ENCODE measurements at regions not wholly inside any gene's neighbourhood (a gene's known extent, or its start where the extent isn't known, plus 50 kb on each side); places are given as distances from the start of the nearest gene placed in this dataset.
"Not testable (repeated sequence)": the region's sequence is repeated elsewhere in the genome, so short reads cannot be mapped to it uniquely, and the experiment has no call there.

- not testable (repeated sequence) for H3K27ac Mint-ChIP-seq; H3K36me3 Mint-ChIP-seq (ENCODE audit: low read depth); H3K4me3 Mint-ChIP-seq; H3K9me3 Mint-ChIP-seq; H3K4me1 Mint-ChIP-seq (ENCODE audit: low read depth)
- peaks cover 22% of the 10 kb centered on the region for H3K27me3 Mint-ChIP-seq (ENCODE audit: low read depth)
These were observed 121.4 kb upstream of the RGS6 start for GRCh38 chr14:71810800-71811199.

GRCh38 chr14:71812693-71813092, 119.5 kb upstream of the RGS6 start:
- Mint-ChIP-seq H3K36me3 (ENCODE audit: low read depth) (no peaks in the 10 kb centered on the region), H3K27me3 (ENCODE audit: low read depth) (peaks cover 22% of the 10 kb centered on the region), H3K27ac (no peak overlapping the region), H3K4me1 (ENCODE audit: low read depth) (no peaks in the 10 kb centered on the region), H3K9me3 (no peaks in the 10 kb centered on the region), H3K4me3 (no peak overlapping the region)

GRCh38 chr14:71815110-71815509, 117.1 kb upstream of the RGS6 start:
- peaks cover 10% of the 10 kb centered on the region for H3K27me3 Mint-ChIP-seq (ENCODE audit: low read depth)
- H3K4me1 Mint-ChIP-seq (ENCODE audit: low read depth): no peaks in the 10 kb centered on the region
- H3K4me3 Mint-ChIP-seq: no peak overlapping the region
- H3K9me3 Mint-ChIP-seq: no peaks in the 10 kb centered on the region
- no peaks in the 10 kb centered on the region for H3K36me3 Mint-ChIP-seq (ENCODE audit: low read depth)
- no peak overlapping the region for H3K27ac Mint-ChIP-seq

- peaks cover 11% of the 10 kb centered on the region for H3K9me3 Mint-ChIP-seq
- H3K27ac Mint-ChIP-seq: no peak overlapping the region
- H3K4me1 Mint-ChIP-seq (ENCODE audit: low read depth): peaks cover 6% of the 10 kb centered on the region
- no peak overlapping the region for H3K4me3 Mint-ChIP-seq
- H3K27me3 Mint-ChIP-seq (ENCODE audit: low read depth): peaks cover 14% of the 10 kb centered on the region
- no peaks in the 10 kb centered on the region for H3K36me3 Mint-ChIP-seq (ENCODE audit: low read depth)
These were observed 107.4 kb upstream of the RGS6 start for GRCh38 chr14:71824816-71825215.

GRCh38 chr14:71833476-71833875, 98.8 kb upstream of the RGS6 start:
- no peaks in the 10 kb centered on the region for H3K36me3 Mint-ChIP-seq (ENCODE audit: low read depth)
- peaks cover 18% of the 10 kb centered on the region for H3K27me3 Mint-ChIP-seq (ENCODE audit: low read depth)
- no peak overlapping the region for H3K4me3 Mint-ChIP-seq
- no peaks in the 10 kb centered on the region for H3K4me1 Mint-ChIP-seq (ENCODE audit: low read depth)
- H3K9me3 Mint-ChIP-seq: peaks cover 3% of the 10 kb centered on the region
- no peak overlapping the region for H3K27ac Mint-ChIP-seq

GRCh38 chr14:71834284-71835204, 97.7 kb upstream of the RGS6 start:
- peaks cover 3% of the 10 kb centered on the region for H3K9me3 Mint-ChIP-seq
- H3K4me3 Mint-ChIP-seq: no peak overlapping the region
- peaks cover 24% of the 10 kb centered on the region for H3K27me3 Mint-ChIP-seq (ENCODE audit: low read depth)
- H3K36me3 Mint-ChIP-seq (ENCODE audit: low read depth): no peaks in the 10 kb centered on the region
- H3K27ac Mint-ChIP-seq: no peak overlapping the region
- H3K4me1 Mint-ChIP-seq (ENCODE audit: low read depth): no peaks in the 10 kb centered on the region

- no peak overlapping the region for H3K4me3 Mint-ChIP-seq
- H3K4me1 Mint-ChIP-seq (ENCODE audit: low read depth): peaks cover 15% of the 10 kb centered on the region
- H3K9me3 Mint-ChIP-seq: peaks cover 14% of the 10 kb centered on the region
- peaks cover 5% of the 10 kb centered on the region for H3K36me3 Mint-ChIP-seq (ENCODE audit: low read depth)
- H3K27me3 Mint-ChIP-seq (ENCODE audit: low read depth): peaks cover 7% of the 10 kb centered on the region
- H3K27ac Mint-ChIP-seq: no peak overlapping the region
These were observed 80.0 kb upstream of the RGS6 start for GRCh38 chr14:71852181-71852580.

- H3K4me1 Mint-ChIP-seq (ENCODE audit: low read depth): peaks cover 21% of the 10 kb centered on the region
- peaks cover 27% of the 10 kb centered on the region for H3K27me3 Mint-ChIP-seq (ENCODE audit: low read depth)
- peaks cover 19% of the 10 kb centered on the region for H3K9me3 Mint-ChIP-seq
- H3K36me3 Mint-ChIP-seq (ENCODE audit: low read depth): peaks cover 5% of the 10 kb centered on the region
- H3K4me3 Mint-ChIP-seq: no peak overlapping the region
- H3K27ac Mint-ChIP-seq: peak overlapping the region; percentile 18
These were observed 76.7 kb upstream of the RGS6 start for GRCh38 chr14:71855399-71856036.

GRCh38 chr14:71856199-71856919, 75.9 kb upstream of the RGS6 start:
- Mint-ChIP-seq H3K36me3 (ENCODE audit: low read depth) (peaks cover 5% of the 10 kb centered on the region), H3K4me1 (ENCODE audit: low read depth) (peaks cover 21% of the 10 kb centered on the region), H3K9me3 (peaks cover 19% of the 10 kb centered on the region), H3K4me3 (peak overlapping the region; percentile 16), H3K27ac (peak overlapping the region; percentile 58), H3K27me3 (ENCODE audit: low read depth) (peaks cover 33% of the 10 kb centered on the region)

GRCh38 chr14:71863049-71863448, 69.2 kb upstream of the RGS6 start:
- peaks cover 5% of the 10 kb centered on the region for H3K4me1 Mint-ChIP-seq (ENCODE audit: low read depth)
- no peaks in the 10 kb centered on the region for H3K36me3 Mint-ChIP-seq (ENCODE audit: low read depth)
- peaks cover 6% of the 10 kb centered on the region for H3K9me3 Mint-ChIP-seq
- H3K27me3 Mint-ChIP-seq (ENCODE audit: low read depth): peaks cover 35% of the 10 kb centered on the region
- no peak overlapping the region for H3K4me3 Mint-ChIP-seq
- no peak overlapping the region for H3K27ac Mint-ChIP-seq

GRCh38 chr14:71863766-71864165, 68.5 kb upstream of the RGS6 start:
- Mint-ChIP-seq H3K36me3 (ENCODE audit: low read depth) (no peaks in the 10 kb centered on the region), H3K9me3 (peaks cover 3% of the 10 kb centered on the region), H3K4me1 (ENCODE audit: low read depth) (peaks cover 4% of the 10 kb centered on the region), H3K27me3 (ENCODE audit: low read depth) (peaks cover 31% of the 10 kb centered on the region), H3K4me3 (no peak overlapping the region), H3K27ac (no peak overlapping the region)
